Fibroblast of gingiva (primary cell): ENCODE measurements at regions not wholly inside any gene's neighbourhood (a gene's known extent, or its start where the extent isn't known, plus 50 kb on each side); places are given as distances from the start of the nearest gene placed in this dataset.

Source experiments
- DNase-seq: peaks from one replicate; pipeline ENCODE4 v3.0.0-alpha.2; 2011; ENCODE audit warnings: low read depth

- peak; percentile 77 for DNase-seq
Measured at GRCh38 chr2:122236152-122236874, 480.9 kb downstream of the TSN start.

GRCh38 chr2:122236925-122237324 lies 481.5 kb downstream of the TSN start:
- DNase-seq = no peak

GRCh38 chr2:122237450-122237849 lies 482.0 kb downstream of the TSN start:
- DNase-seq = no peak

- DNase-seq = no peak
Measured at GRCh38 chr2:122238006-122238559, 482.6 kb downstream of the TSN start.

- DNase-seq = no peak
Measured at GRCh38 chr2:122239440-122239839, 484.0 kb downstream of the TSN start.

GRCh38 chr2:122244598-122245229 lies 489.3 kb downstream of the TSN start:
- no peak for DNase-seq

GRCh38 chr2:122249673-122250072 lies 494.2 kb downstream of the TSN start:
- DNase-seq = no peak

- DNase-seq = no peak
Measured at GRCh38 chr2:122251158-122251557, 495.7 kb downstream of the TSN start.

- no peak for DNase-seq
Measured at GRCh38 chr2:122251566-122251965, 496.1 kb downstream of the TSN start.

GRCh38 chr2:122255924-122256323 lies 500.5 kb downstream of the TSN start:
- no peak for DNase-seq

- no peak for DNase-seq
Measured at GRCh38 chr2:122261911-122262310, 506.5 kb downstream of the TSN start.

- DNase-seq = no peak
Measured at GRCh38 chr2:122263746-122264145, 508.3 kb downstream of the TSN start.

GRCh38 chr2:122266636-122267035 lies 511.2 kb downstream of the TSN start:
- peak; percentile 5 for DNase-seq

- DNase-seq = no peak
Measured at GRCh38 chr2:122267947-122268346, 512.5 kb downstream of the TSN start.

GRCh38 chr2:122273785-122274419 lies 518.5 kb downstream of the TSN start:
- DNase-seq = no peak

- DNase-seq = no peak
Measured at GRCh38 chr2:122277956-122278355, 522.5 kb downstream of the TSN start.

GRCh38 chr2:122300758-122301157 lies 545.3 kb downstream of the TSN start:
- DNase-seq = no peak

GRCh38 chr2:122307763-122308162 lies 552.3 kb downstream of the TSN start:
- no peak for DNase-seq

GRCh38 chr2:122315306-122315705 lies 559.9 kb downstream of the TSN start:
- no peak for DNase-seq

GRCh38 chr2:122319539-122320132 lies 564.2 kb downstream of the TSN start:
- DNase-seq = no peak

- DNase-seq = no peak
Measured at GRCh38 chr2:122322815-122323214, 567.4 kb downstream of the TSN start.

- no peak for DNase-seq
Measured at GRCh38 chr2:122323927-122324326, 568.5 kb downstream of the TSN start.

GRCh38 chr2:122326471-122326870 lies 571.0 kb downstream of the TSN start:
- no peak for DNase-seq
